ENCODE measurements at regions not wholly inside any gene's neighbourhood (a gene's known extent, or its start where the extent isn't known, plus 50 kb on each side); places are given as distances from the start of the nearest gene placed in this dataset.
"Not testable (repeated sequence)": the region's sequence is repeated elsewhere in the genome, so short reads cannot be mapped to it uniquely, and the experiment has no call there.

DNA sequence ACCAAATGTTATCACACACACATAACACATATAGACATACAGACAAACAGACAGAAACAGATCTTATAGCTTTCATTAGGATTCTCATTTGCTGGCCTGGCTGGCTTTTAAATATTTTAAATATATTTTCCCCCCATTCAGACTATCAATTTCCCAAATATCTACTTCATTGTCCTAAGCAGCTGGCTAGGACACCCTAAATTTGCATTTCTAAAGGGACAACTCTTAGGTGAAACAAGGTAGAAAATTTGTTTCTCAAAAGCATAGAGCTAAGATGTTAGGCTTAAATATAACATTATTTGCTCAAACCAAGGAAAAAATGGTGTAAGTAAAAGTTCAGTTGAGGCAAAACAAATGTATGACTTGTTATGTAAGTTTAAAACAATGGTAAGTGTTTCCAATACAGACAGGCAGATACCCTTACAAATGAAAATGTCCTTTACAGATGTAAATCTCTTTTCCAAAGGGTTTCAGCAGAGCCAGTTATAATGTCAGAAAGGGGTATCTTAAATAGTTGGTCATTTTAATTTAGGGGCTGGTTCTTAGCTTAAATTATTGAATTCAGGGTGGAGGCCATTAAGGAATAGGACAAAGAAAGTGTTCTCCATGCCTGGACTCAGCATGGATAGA lies 522.8 kb downstream of the DMRTA1 start:
- DNase-seq (ENCODE audit: low read depth): no peak
- no peak overlapping the region for H3K4me3 ChIP-seq (ENCODE audit: low read length)
- TF ChIP-seq, protein P1, sequence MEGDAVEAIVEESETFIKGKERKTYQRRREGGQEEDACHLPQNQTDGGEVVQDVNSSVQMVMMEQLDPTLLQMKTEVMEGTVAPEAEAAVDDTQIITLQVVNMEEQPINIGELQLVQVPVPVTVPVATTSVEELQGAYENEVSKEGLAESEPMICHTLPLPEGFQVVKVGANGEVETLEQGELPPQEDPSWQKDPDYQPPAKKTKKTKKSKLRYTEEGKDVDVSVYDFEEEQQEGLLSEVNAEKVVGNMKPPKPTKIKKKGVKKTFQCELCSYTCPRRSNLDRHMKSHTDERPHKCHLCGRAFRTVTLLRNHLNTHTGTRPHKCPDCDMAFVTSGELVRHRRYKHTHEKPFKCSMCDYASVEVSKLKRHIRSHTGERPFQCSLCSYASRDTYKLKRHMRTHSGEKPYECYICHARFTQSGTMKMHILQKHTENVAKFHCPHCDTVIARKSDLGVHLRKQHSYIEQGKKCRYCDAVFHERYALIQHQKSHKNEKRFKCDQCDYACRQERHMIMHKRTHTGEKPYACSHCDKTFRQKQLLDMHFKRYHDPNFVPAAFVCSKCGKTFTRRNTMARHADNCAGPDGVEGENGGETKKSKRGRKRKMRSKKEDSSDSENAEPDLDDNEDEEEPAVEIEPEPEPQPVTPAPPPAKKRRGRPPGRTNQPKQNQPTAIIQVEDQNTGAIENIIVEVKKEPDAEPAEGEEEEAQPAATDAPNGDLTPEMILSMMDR (conservative IDR thresholded peaks at IDR 0.05; ENCODE audit: low read depth, low read length): no peak

DNA sequence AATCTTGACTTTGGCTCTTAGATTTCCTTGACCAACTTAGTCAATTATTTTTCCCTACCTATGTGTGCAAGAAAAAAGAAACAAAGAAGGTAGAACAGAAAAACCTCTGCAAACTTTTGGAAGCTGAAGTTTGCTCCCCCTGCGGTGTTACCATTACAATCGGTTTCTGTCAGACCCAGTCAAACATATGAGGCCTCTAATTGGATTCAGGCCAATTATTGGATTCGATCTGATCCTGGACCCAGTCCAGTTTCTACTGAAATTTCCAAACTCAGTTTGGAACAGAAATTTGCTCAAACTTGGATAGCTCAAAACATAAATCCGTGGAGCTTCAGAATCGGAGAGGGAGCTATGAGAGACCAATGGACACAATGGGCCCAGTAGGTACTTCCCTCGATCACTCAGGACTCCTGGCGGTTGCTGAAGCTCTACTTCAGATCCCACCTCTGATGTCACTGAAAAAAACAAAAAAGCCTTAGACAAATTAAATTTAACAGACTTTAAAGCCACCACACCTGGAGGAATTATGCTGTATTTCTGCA lies 523.9 kb downstream of the DMRTA1 start:
- TF ChIP-seq, protein P1 (conservative IDR thresholded peaks at IDR 0.05; ENCODE audit: low read depth, low read length): no peak
- DNase-seq (ENCODE audit: low read depth): no peak

DNA sequence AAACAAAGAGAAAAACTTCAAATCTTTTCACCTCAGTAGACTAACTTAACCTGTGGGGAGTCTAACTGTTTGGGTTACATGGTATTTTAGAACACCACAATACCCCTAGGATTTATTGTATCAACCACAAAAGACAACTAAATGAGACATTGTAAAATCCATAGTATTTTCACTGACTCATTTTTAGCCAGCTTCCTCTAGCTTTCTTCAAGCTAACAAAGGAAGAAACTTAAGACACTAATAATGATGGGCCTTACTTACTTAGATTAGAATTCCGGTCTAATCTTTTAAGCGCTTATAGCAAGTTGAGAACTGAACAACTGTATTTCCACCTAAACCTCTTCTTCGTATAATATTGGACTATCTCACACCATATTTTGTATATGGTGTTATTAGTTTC lies 529.3 kb downstream of the DMRTA1 start:
- TF ChIP-seq, protein P1 (conservative IDR thresholded peaks at IDR 0.05; ENCODE audit: low read depth, low read length): no peak
- no peak overlapping the region for H3K4me3 ChIP-seq (ENCODE audit: low read length)
- no peak for DNase-seq (ENCODE audit: low read depth)

More for the DNA sequence above, 523.9 kb downstream of the DMRTA1 start:
- H3K4me3 ChIP-seq (ENCODE audit: low read length): no peak overlapping the region

DNA sequence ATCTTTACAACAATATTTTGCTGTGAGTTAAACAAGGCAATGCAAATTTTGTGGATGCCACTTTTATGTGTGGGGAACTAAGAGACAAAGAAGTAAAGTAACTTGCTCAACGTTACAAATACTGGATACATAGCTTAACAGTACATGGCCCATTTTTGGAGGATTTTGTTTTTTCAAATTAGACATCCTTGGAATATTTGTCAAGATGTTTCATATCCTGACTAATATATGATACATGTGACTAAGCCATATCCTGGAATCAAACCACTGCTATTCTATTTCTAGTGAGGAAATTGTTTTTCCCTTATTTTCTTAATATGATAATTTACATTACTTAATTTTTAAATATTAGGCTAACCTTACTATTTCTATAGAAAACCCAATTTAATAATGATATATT lies 529.8 kb downstream of the DMRTA1 start:
- TF ChIP-seq, protein P1 (conservative IDR thresholded peaks at IDR 0.05; ENCODE audit: low read depth, low read length): no peak
- DNase-seq (ENCODE audit: low read depth): no peak
- H3K4me3 ChIP-seq (ENCODE audit: low read length): no peak overlapping the region

DNA sequence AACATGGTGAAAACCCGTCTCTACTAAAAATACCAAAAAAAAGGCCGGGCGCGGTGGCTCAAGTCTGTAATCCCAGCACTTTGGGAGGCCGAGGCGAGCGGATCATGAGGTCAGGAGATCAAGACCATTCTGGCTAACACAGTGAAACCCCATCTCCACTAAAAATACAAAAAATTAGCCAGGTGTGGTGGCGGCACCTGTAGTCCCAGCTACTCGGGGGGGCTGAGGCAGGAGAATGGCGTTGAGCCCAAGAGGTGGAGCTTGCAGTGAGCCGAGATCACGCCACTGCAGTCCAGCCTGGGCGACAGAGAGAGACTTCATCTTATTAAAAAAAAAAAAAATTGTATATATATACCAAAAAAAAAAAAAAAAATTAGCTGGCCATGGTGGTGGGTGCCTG lies 533.8 kb downstream of the DMRTA1 start:
- DNase-seq (ENCODE audit: low read depth): not testable (repeated sequence)

DNA sequence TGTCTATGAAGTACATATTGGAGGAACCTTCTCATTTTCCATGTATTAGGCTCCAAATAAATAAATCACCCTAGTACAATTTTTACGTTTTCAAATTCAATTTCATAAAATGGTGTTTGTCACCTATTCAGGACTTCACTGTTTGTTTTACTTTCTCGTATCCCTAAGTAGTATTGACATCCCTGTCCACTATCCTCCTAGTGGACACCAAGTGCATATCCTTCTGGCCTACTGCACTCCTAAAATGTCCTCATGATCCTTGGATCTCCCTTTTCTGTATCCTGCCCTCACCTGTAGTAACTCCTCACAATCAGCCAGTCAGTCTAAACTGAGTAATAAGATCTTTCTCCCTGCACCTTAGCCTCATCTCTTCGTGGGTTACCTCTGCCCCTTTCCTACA lies 539.9 kb downstream of the DMRTA1 start:
- DNase-seq (ENCODE audit: low read depth): no peak
- TF ChIP-seq, protein P1 (conservative IDR thresholded peaks at IDR 0.05; ENCODE audit: low read depth, low read length): peak; percentile 22
- no peak overlapping the region for H3K4me3 ChIP-seq (ENCODE audit: low read length)

More for the DNA sequence above, 533.8 kb downstream of the DMRTA1 start:
- H3K4me3 ChIP-seq (ENCODE audit: low read length): not testable (repeated sequence)

DNA sequence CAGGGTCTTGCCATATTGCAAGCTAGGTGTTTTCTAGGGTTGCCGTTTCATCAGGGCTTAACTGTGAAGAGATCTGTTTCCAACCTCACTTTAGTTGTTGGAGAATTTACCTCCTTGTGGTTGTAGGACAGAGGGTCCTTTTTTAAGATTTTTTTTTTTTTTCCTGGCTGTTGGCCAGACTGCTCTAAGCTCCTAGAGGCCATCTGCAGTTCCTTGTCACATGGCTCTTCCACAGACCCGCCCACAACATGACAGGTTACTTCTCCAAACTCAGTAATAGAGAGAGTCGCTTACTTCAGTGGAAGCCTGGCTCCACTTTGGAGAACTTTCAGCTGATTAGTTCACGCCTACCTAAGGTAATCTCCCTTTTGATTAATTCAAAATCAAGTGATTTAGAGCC lies 543.7 kb downstream of the DMRTA1 start:
- no peak overlapping the region for H3K4me3 ChIP-seq (ENCODE audit: low read length)
- no peak for DNase-seq (ENCODE audit: low read depth)
- TF ChIP-seq, protein P1 (conservative IDR thresholded peaks at IDR 0.05; ENCODE audit: low read depth, low read length): no peak

Measured in retinal pigment epithelial cell (primary cell).